Body of pancreas (tissue), 4 donors: ENCODE measurements at regions not wholly inside any gene's neighbourhood (a gene's known extent, or its start where the extent isn't known, plus 50 kb on each side); places are given as distances from the start of the nearest gene placed in this dataset.
"Not testable (repeated sequence)": the region's sequence is repeated elsewhere in the genome, so short reads cannot be mapped to it uniquely, and the experiment has no call there.

ENCODE experiments used
- ATAC-seq: fragments of 150-250 bp; one replicate; pipeline ENCODE4 v1.9.1; 2016
- DNase-seq, 4 donors: peaks; one replicate each; pipeline ENCODE4 v3.0.0-alpha.2; 2019
- H3K27ac ChIP-seq, 4 donors: fragments of 200-600 bp; sonication (generic); 1 replicate in 3 of 4; 2 replicates in 1 of 4; pipeline versions ENCODE4 v1.5.1 to v1.6.1; 2016 to 2019; ENCODE audit warnings: mild to moderate bottlenecking in 1 of 4, mixed read lengths in 1 of 4, moderate library complexity in 1 of 4
- H3K27me3 ChIP-seq, 2 donors: fragments of 200-600 bp; sonication (generic); one replicate each; pipeline ENCODE4 v1.6.0; 2016; ENCODE audit warnings: mild to moderate bottlenecking in 1 of 2
- H3K36me3 ChIP-seq, 2 donors: fragments of 200-600 bp; sonication (generic); replicated peaks in 1 of 2; 2 replicates each; pipeline ENCODE4 v1.5.1; 2016; ENCODE audit warnings: low read depth in 2 of 2; ENCODE audit not compliant: insufficient read depth in 1 of 2
- H3K4me1 ChIP-seq: fragments of 200-600 bp; sonication (generic); one replicate; pipeline ENCODE4 v1.6.0; 2016
- H3K4me3 ChIP-seq, 2 donors: fragments of 200-600 bp; sonication (generic); 1 replicate in 1 of 2; 2 replicates in 1 of 2; pipeline ENCODE4 v1.5.1; 2016 to 2019
- H3K9me3 ChIP-seq, 3 donors: fragments of 200-600 bp; sonication (generic); 1 replicate in 2 of 3; 2 replicates in 1 of 3; pipeline ENCODE4 v1.5.1; 2016
- POLR2A ChIP-seq, 3 donors: fragments of 450-650 bp; IDR thresholded peaks; one replicate each; pipeline ENCODE4 v1.6.1; 2016; ENCODE audit warnings: antibody characterized with exemption in 3 of 3, mild to moderate bottlenecking in 2 of 3
- WGBS, 2 donors: methylation state at CpG; one replicate each; pipeline ENCODE4 v1.1.5; 2017; 5-methylcytosine and 5-hydroxymethylcytosine counted together
- intact Hi-C: fragments of 100-400 bp; cut with DNase I; formaldehyde crosslinking; loops from one replicate; pipeline ENCODE4 v1.15.1; 2023
- TF ChIP-seq, protein P1 (sequence below), 7 experiments: fragments of 450-650 bp in 4 of 7; fragments of 200-600 bp in 3 of 7; sonication (generic) in 3 of 7; IDR thresholded peaks; one replicate each; pipeline ENCODE4 v1.5.1; 2016 to 2019; ENCODE audit warnings: antibody characterized with exemption in 7 of 7

- H3K4me1 ChIP-seq = no peaks in the 10 kb centered on the region
- 43 to 56% methylated on average over 1 of the region's 1 CpG for WGBS, 2 donors
- no peaks in the 10 kb centered on the region for H3K27me3 ChIP-seq
- intact Hi-C loops = no loop called here
- H3K4me3 ChIP-seq = no peak overlapping the region
- TF ChIP-seq, protein P1, sequence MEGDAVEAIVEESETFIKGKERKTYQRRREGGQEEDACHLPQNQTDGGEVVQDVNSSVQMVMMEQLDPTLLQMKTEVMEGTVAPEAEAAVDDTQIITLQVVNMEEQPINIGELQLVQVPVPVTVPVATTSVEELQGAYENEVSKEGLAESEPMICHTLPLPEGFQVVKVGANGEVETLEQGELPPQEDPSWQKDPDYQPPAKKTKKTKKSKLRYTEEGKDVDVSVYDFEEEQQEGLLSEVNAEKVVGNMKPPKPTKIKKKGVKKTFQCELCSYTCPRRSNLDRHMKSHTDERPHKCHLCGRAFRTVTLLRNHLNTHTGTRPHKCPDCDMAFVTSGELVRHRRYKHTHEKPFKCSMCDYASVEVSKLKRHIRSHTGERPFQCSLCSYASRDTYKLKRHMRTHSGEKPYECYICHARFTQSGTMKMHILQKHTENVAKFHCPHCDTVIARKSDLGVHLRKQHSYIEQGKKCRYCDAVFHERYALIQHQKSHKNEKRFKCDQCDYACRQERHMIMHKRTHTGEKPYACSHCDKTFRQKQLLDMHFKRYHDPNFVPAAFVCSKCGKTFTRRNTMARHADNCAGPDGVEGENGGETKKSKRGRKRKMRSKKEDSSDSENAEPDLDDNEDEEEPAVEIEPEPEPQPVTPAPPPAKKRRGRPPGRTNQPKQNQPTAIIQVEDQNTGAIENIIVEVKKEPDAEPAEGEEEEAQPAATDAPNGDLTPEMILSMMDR (IDR thresholded peaks at IDR 0.05) = no peak
- no peak for TF ChIP-seq POLR2A (IDR thresholded peaks at IDR 0.05)
- H3K27ac ChIP-seq = no peak overlapping the region
- H3K9me3 ChIP-seq = no peaks in the 10 kb centered on the region
- H3K36me3 ChIP-seq = no peaks in the 10 kb centered on the region
- DNase-seq (peak in 3 of 4 donors; percentile 16 to 43 (median 40)), ATAC-seq (peak; percentile 40)
Measured at GRCh38 chr7:152937282-152937681, 177.7 kb downstream of the ACTR3B start.

- intact Hi-C loops, DNase-seq, H3K4me1 ChIP-seq, ATAC-seq, H3K4me3 ChIP-seq, H3K27me3 ChIP-seq, H3K36me3 ChIP-seq, H3K9me3 ChIP-seq, H3K27ac ChIP-seq: not testable (repeated sequence)
- 90 to 100% methylated on average over 1 to 2 of the region's 2 CpGs for WGBS, 2 donors
Measured at GRCh38 chr7:152946616-152947015, 187.1 kb downstream of the ACTR3B start.

- Histone ChIP-seq H3K27me3 (no peaks in the 10 kb centered on the region), H3K4me1 (no peaks in the 10 kb centered on the region), H3K36me3 (no peaks in the 10 kb centered on the region), H3K4me3 (no peak overlapping the region), H3K27ac (no peak overlapping the region), H3K9me3 (no peaks in the 10 kb centered on the region)
- intact Hi-C loops = no loop called here
- WGBS, 2 donors = 26 to 50% methylated on average over 1 of the region's 1 CpG
- ATAC-seq = no peak
- no peak for DNase-seq
- TF ChIP-seq, protein P1 (IDR thresholded peaks at IDR 0.05) = no peak
- TF ChIP-seq POLR2A (IDR thresholded peaks at IDR 0.05) = no peak
Measured at GRCh38 chr7:152947686-152948085, 188.1 kb downstream of the ACTR3B start.

DNA sequence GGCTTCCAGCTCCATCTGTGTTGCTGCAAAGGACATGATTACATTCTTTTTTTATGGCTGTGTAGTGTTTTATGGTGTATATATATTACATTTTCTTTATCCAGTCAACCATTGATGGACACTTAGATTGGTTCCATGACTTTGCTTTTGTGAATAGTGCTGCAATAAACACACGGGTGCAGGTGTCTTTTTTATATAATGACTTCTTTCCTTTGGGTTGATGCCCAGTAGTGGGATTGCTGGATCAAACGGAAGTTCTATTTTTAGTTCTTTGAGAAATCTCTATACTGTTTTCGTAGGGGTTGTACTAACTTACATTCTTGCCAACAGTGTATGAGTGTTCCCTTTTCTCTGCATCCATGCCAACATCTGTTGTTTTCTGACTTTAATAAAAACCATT is 189.7 kb downstream of the ACTR3B start:
- TF ChIP-seq, protein P1 (IDR thresholded peaks at IDR 0.05) = no peak
- no peak for TF ChIP-seq POLR2A (IDR thresholded peaks at IDR 0.05)
- H3K9me3 ChIP-seq = no peaks in the 10 kb centered on the region
- WGBS, 2 donors = 19 to 51% methylated on average over 3 of the region's 3 CpGs
- no peak overlapping the region for H3K27ac ChIP-seq
- DNase-seq (no peak), ATAC-seq (no peak)
- no peaks in the 10 kb centered on the region for H3K27me3 ChIP-seq
- H3K4me1 ChIP-seq = no peaks in the 10 kb centered on the region
- H3K4me3 ChIP-seq = no peak overlapping the region
- H3K36me3 ChIP-seq = no peaks in the 10 kb centered on the region
- intact Hi-C loops = no loop called here

DNA sequence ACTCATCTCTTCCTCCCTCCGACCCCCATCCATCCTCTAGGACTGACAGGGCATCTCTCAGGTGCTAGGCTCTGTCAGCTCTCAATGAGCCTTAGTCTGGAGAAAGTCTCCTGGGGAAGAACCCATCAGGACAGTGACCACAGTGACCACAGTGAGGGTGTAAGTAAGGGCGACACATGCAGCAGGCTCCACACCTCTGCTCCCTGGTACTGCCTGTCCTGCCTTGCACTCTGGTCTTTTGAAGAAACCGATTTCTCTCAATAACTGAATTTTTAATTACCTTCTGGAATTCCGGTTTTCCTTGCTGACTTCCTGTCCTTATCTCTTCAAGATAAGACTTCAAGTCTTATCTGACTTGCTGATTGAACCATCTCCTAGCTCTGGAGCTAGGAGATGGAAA is 190.2 kb downstream of the ACTR3B start:
- WGBS, 2 donors = 62 to 70% methylated on average over 4 of the region's 4 CpGs
- TF ChIP-seq, protein P1 (IDR thresholded peaks at IDR 0.05) = no peak
- no peak for TF ChIP-seq POLR2A (IDR thresholded peaks at IDR 0.05)
- H3K4me3 ChIP-seq = no peak overlapping the region
- H3K9me3 ChIP-seq = no peaks in the 10 kb centered on the region
- ATAC-seq (no peak), DNase-seq (no peak)
- no peak overlapping the region for H3K27ac ChIP-seq
- intact Hi-C loops = no loop called here
- H3K27me3 ChIP-seq = no peaks in the 10 kb centered on the region
- H3K36me3 ChIP-seq = no peaks in the 10 kb centered on the region
- H3K4me1 ChIP-seq = no peaks in the 10 kb centered on the region
